IgD-negative memory B cell (primary cell): ENCODE measurements at regions not wholly inside any gene's neighbourhood (a gene's known extent, or its start where the extent isn't known, plus 50 kb on each side); places are given as distances from the start of the nearest gene placed in this dataset.

Experiments
- H3K27ac Mint-ChIP-seq, 3 donors: one replicate each; pipeline ENCODE4 v1.8.0; 2020 to 2022; ENCODE audit warnings: mild to moderate bottlenecking in 3 of 3, mixed read lengths in 3 of 3, moderate library complexity in 1 of 3
- H3K27me3 Mint-ChIP-seq: one replicate; pipeline ENCODE4 v1.8.0; 2021; ENCODE audit warnings: mixed read lengths
- H3K36me3 Mint-ChIP-seq: one replicate; pipeline ENCODE4 v1.8.0; 2020; ENCODE audit warnings: mild to moderate bottlenecking, mixed read lengths
- H3K4me1 Mint-ChIP-seq, 3 donors: one replicate each; pipeline ENCODE4 v1.8.0; 2020 to 2022; ENCODE audit warnings: mixed read lengths in 3 of 3, mild to moderate bottlenecking in 1 of 3
- H3K4me3 Mint-ChIP-seq, 4 donors: one replicate each; pipeline ENCODE4 v1.8.0; 2020 to 2022; ENCODE audit warnings: mild to moderate bottlenecking in 4 of 4, mixed read lengths in 4 of 4, moderate library complexity in 3 of 4
- H3K9me3 Mint-ChIP-seq, 3 donors: one replicate each; pipeline ENCODE4 v1.8.0; 2020 to 2021; ENCODE audit warnings: mixed read lengths in 3 of 3, mild to moderate bottlenecking in 1 of 3

GRCh38 chr4:161254375-161254774 is 909.4 kb downstream of the FSTL5 start:
- H3K9me3 Mint-ChIP-seq: peaks cover 4 to 19% (median 12%) of the 10 kb centered on the region in 3 donors
- no peaks in the 10 kb centered on the region for H3K27me3 Mint-ChIP-seq
- H3K27ac Mint-ChIP-seq: no peak overlapping the region
- H3K4me3 Mint-ChIP-seq: peak overlapping the region in 1 of 4 donors; percentile 13
- H3K4me1 Mint-ChIP-seq: no peaks in the 10 kb centered on the region
- H3K36me3 Mint-ChIP-seq: no peaks in the 10 kb centered on the region

DNA sequence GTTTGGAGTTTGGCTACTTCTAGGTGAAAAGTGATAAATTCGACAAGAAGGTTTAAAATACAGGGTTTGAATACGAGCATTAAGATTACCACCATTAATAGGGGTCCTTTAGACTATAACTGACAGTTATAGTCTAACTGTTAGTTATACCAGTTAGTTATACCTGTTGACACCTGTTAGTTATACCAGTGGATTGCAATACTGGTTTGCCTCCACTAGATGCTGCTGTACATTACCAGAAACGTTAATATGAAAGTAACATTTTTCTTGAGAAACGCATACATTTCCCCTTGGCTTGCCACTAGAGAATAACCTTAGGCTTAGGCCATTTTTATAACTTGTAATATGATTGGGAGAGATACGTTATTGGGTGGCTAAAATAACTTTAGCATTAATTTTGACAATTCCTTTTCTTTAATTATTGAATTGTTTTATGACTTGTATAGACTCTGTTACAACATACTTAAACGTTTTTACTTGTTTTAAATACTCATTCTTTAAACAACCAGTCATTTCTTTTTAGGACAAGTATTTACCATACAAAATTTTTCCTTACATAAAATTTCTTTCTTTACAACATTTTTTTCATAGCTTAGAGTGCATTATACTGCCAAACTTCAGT is 911.2 kb downstream of the FSTL5 start:
- Mint-ChIP-seq H3K27ac (no peak overlapping the region), H3K4me1 (no peaks in the 10 kb centered on the region), H3K4me3 (no peak overlapping the region), H3K36me3 (no peaks in the 10 kb centered on the region), H3K27me3 (no peaks in the 10 kb centered on the region), H3K9me3 (peaks cover 5 to 23% (median 12%) of the 10 kb centered on the region in 3 donors)

DNA sequence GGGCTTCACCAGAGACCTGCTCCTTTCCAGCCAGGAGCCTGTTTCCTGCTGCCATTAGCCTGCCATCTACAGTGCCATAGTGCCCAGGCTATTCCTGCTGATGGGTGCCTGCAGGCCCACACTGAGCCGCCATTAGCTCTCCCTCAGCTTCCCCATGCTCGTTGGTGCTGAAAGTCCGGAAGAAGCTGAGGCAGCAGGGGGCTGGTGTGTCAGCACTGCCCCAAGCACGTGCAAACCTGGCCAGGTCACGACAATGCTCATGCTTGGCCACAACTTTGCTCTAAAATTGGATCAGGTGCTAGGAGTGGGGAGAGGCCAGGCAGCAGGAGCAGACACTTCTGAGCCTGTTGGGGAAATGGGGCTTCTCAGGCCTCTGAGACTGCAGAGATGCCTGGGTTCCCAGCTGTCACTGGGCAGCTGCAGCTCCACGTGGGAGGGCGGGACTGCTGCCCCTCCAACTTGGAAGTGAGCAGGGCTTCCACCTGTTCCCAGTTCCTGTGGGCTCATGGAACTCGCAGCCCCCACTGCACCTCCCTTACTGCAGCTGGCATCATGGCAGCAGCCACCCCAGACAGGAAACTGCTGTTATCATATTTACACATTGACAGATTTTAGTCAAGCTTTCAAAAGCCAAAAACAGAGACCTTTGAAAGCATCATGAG is 913.9 kb downstream of the FSTL5 start:
- Mint-ChIP-seq H3K4me1 (no peaks in the 10 kb centered on the region), H3K9me3 (peaks cover 1 to 11% (median 5%) of the 10 kb centered on the region in 3 donors), H3K27ac (no peak overlapping the region), H3K27me3 (no peaks in the 10 kb centered on the region), H3K36me3 (no peaks in the 10 kb centered on the region), H3K4me3 (no peak overlapping the region)

- no peaks in the 10 kb centered on the region for H3K4me1 Mint-ChIP-seq
- no peaks in the 10 kb centered on the region for H3K27me3 Mint-ChIP-seq
- H3K4me3 Mint-ChIP-seq: no peak overlapping the region
- H3K27ac Mint-ChIP-seq: no peak overlapping the region
- peaks cover 3 to 11% (median 8%) of the 10 kb centered on the region in 3 donors for H3K9me3 Mint-ChIP-seq
- no peaks in the 10 kb centered on the region for H3K36me3 Mint-ChIP-seq
These were observed 914.9 kb downstream of the FSTL5 start for GRCh38 chr4:161248880-161249279.

GRCh38 chr4:161247831-161248230 is 916.0 kb downstream of the FSTL5 start:
- no peak overlapping the region for H3K4me3 Mint-ChIP-seq
- no peaks in the 10 kb centered on the region for H3K27me3 Mint-ChIP-seq
- H3K27ac Mint-ChIP-seq: no peak overlapping the region
- no peaks in the 10 kb centered on the region for H3K4me1 Mint-ChIP-seq
- no peaks in the 10 kb centered on the region for H3K36me3 Mint-ChIP-seq
- H3K9me3 Mint-ChIP-seq: peaks cover 3 to 11% (median 8%) of the 10 kb centered on the region in 3 donors

DNA sequence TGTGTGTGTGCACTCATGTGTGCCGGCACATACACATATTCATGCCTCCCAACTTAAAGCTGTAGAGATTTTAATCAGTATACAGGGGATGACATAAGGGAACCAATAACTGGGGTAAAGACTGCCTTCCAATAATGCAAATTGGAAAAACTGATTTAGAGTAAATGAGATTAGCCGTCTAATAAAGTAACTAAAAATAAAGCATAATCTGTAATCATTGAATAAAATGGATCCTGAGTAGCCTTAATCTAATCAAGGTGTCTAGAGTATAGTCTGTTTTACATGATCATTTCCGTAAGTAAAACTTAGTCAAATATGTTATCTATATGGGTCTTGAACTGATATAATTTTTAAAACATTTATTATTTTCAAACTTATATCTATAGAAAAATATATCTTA is 925.8 kb downstream of the FSTL5 start:
- H3K27me3 Mint-ChIP-seq: no peaks in the 10 kb centered on the region
- no peak overlapping the region for H3K27ac Mint-ChIP-seq
- H3K4me1 Mint-ChIP-seq: no peaks in the 10 kb centered on the region
- H3K36me3 Mint-ChIP-seq: no peaks in the 10 kb centered on the region
- no peak overlapping the region for H3K4me3 Mint-ChIP-seq
- H3K9me3 Mint-ChIP-seq: peaks cover 0 to 5% (median 0%) of the 10 kb centered on the region in 3 donors

DNA sequence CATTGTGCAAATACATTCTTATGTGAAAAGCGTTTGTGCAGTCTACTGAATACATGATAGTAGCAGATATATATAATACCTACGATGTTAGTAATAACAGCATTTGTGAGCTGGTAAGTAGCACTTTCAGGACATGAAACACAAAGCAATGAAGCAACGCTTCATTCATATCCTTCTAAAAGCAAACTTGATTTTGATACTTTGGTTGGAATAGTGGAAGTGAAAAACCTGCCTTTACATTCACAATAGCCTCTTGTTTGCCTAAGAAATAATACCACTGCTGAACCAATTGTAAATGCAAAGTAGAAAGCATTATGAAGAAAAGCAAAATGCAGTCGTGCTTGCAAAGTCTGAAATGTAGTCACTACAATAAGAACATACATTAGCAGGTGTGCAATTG is 926.3 kb downstream of the FSTL5 start:
- no peaks in the 10 kb centered on the region for H3K36me3 Mint-ChIP-seq
- H3K27me3 Mint-ChIP-seq: no peaks in the 10 kb centered on the region
- no peak overlapping the region for H3K27ac Mint-ChIP-seq
- H3K9me3 Mint-ChIP-seq: peaks cover 0 to 5% (median 3%) of the 10 kb centered on the region in 3 donors
- H3K4me3 Mint-ChIP-seq: no peak overlapping the region
- H3K4me1 Mint-ChIP-seq: no peaks in the 10 kb centered on the region

GRCh38 chr4:161225327-161225726 is 938.5 kb downstream of the FSTL5 start:
- H3K27ac Mint-ChIP-seq: no peak overlapping the region
- H3K4me3 Mint-ChIP-seq: no peak overlapping the region
- H3K4me1 Mint-ChIP-seq: no peaks in the 10 kb centered on the region
- no peaks in the 10 kb centered on the region for H3K36me3 Mint-ChIP-seq
- H3K27me3 Mint-ChIP-seq: no peaks in the 10 kb centered on the region
- peaks cover 0 to 20% (median 10%) of the 10 kb centered on the region in 3 donors for H3K9me3 Mint-ChIP-seq

GRCh38 chr4:161222889-161223288 is 940.9 kb downstream of the FSTL5 start:
- Mint-ChIP-seq H3K4me1 (no peaks in the 10 kb centered on the region), H3K4me3 (no peak overlapping the region), H3K27ac (no peak overlapping the region), H3K27me3 (no peaks in the 10 kb centered on the region), H3K9me3 (peaks cover 2 to 25% (median 7%) of the 10 kb centered on the region in 3 donors), H3K36me3 (no peaks in the 10 kb centered on the region)

DNA sequence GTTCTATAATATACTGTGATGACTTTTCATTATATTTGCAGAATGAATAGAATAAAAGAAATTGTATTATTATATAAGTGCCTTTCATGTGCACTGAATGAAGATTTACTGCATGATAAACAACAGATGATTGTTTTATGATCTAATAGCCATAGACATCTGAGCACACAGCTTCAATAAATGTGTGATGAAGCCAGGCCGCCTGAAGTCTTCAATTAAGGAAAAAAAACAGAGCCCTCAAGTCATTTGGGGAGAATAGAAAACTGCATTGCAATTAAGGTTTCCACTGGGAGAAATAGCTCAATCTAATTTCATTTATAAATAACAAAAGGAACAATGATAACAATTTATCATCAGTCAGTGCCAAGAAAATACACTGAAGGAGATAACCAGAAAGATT is 955.2 kb downstream of the FSTL5 start:
- no peaks in the 10 kb centered on the region for H3K36me3 Mint-ChIP-seq
- peaks cover 0 to 2% (median 0%) of the 10 kb centered on the region in 3 donors for H3K4me1 Mint-ChIP-seq
- no peak overlapping the region for H3K4me3 Mint-ChIP-seq
- H3K27ac Mint-ChIP-seq: no peak overlapping the region
- no peaks in the 10 kb centered on the region for H3K27me3 Mint-ChIP-seq
- H3K9me3 Mint-ChIP-seq: peaks cover 0 to 21% (median 7%) of the 10 kb centered on the region in 3 donors

DNA sequence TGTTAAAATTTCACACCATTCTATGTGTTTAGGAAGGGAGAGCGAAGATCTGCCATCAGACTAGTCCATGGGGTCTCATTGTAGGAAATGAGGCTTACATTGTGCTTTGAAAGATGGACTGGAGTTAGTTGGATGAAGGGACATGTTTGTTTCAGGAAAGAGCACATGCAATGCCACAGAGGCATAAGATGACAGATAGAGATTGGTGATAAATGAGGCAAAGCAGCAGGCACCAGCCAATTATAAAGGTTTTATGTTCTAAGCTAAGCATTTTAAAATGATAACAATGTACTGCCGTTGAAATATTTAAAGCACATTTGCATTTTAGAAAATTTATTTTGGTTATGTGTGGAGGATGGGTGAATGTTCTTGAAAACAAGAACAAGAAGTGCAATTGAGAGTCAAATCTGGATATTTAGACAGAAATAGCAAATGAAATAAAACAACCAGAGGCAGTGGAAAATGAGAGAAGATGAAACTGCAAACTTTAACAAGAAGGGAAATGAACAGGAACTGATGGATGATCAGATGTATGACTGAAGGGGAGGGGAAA is 957.2 kb downstream of the FSTL5 start:
- H3K27me3 Mint-ChIP-seq: no peaks in the 10 kb centered on the region
- no peak overlapping the region for H3K27ac Mint-ChIP-seq
- H3K4me1 Mint-ChIP-seq: peaks cover 0 to 2% (median 0%) of the 10 kb centered on the region in 3 donors
- H3K9me3 Mint-ChIP-seq: peaks cover 0 to 18% (median 2%) of the 10 kb centered on the region in 3 donors
- H3K36me3 Mint-ChIP-seq: no peaks in the 10 kb centered on the region
- no peak overlapping the region for H3K4me3 Mint-ChIP-seq

GRCh38 chr4:161203865-161204264 is 959.9 kb downstream of the FSTL5 start:
- Mint-ChIP-seq H3K9me3 (peaks cover 0 to 11% (median 2%) of the 10 kb centered on the region in 3 donors), H3K27ac (no peak overlapping the region), H3K27me3 (no peaks in the 10 kb centered on the region), H3K4me3 (no peak overlapping the region), H3K36me3 (no peaks in the 10 kb centered on the region), H3K4me1 (peaks cover 0 to 2% (median 0%) of the 10 kb centered on the region in 3 donors)

DNA sequence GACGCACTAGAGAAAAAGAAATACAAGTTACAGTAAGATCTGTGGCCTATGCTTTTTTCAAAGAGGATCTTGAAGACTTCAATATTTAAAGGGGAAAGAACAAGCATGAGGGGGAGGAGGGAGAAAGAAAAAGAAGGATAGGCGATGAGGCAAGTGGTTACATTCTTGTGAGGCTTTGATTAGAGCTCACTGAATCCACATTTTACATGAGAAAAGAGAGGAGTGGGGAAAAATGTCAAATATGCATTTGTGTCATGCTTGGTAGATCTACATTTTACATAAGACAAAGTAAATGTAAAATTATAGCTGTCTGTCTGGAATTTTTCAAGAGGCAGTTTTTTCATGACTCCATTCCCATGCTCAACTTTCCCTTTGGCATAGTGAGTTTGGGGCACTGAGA is 965.9 kb downstream of the FSTL5 start:
- no peaks in the 10 kb centered on the region for H3K27me3 Mint-ChIP-seq
- H3K4me1 Mint-ChIP-seq: no peaks in the 10 kb centered on the region
- H3K9me3 Mint-ChIP-seq: peaks cover 0 to 11% (median 3%) of the 10 kb centered on the region in 3 donors
- no peak overlapping the region for H3K4me3 Mint-ChIP-seq
- H3K27ac Mint-ChIP-seq: no peak overlapping the region
- no peaks in the 10 kb centered on the region for H3K36me3 Mint-ChIP-seq

- Mint-ChIP-seq H3K27me3 (no peaks in the 10 kb centered on the region), H3K4me1 (no peaks in the 10 kb centered on the region), H3K9me3 (peaks cover 0 to 10% (median 3%) of the 10 kb centered on the region in 3 donors), H3K4me3 (no peak overlapping the region), H3K36me3 (no peaks in the 10 kb centered on the region), H3K27ac (no peak overlapping the region)
These were observed 966.3 kb downstream of the FSTL5 start for GRCh38 chr4:161197474-161197873.

DNA sequence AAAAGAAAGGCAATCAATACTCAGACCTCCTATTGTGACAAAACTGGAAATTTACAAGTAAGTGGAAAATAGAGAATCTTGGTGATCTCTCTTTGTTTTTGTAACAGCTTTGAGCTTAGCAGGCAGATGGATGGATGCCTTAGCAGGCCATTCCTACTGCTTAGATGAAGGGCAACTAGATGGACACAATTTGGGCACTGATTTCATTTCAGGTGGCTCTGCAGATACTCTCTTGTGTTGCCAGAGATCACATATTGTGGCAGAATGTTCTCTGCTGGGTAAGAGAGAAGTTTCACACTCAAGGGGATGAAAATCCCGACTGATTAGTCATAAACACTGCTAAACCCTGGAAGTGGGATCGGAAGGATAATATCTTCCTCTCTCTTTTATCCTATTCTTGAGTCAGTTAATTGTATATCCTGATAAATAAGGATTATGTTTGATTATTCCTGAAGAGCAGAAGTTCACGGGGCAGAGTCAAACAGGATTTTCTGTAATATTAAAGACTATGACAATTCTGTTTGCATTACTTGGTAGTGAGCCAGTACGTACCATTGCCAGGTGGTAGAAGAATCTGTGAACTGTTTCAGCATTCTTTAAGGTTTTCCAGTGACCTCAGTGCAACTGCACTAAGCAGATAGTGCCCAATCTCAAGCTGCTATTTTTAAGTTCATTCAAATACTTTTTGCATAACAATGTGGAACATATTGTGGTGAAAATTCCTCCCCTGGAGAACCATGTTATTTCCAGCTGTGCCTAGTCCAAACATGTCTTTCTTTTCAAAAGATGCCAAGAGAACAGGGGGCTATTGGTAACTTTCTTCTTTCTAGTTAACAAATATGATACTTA is 974.3 kb downstream of the FSTL5 start:
- peak overlapping the region in 1 of 3 donors; percentile 39 for H3K27ac Mint-ChIP-seq
- H3K4me3 Mint-ChIP-seq: no peak overlapping the region
- H3K27me3 Mint-ChIP-seq: no peaks in the 10 kb centered on the region
- H3K36me3 Mint-ChIP-seq: peaks cover 3% of the 10 kb centered on the region
- H3K9me3 Mint-ChIP-seq: peaks cover 0 to 12% (median 3%) of the 10 kb centered on the region in 3 donors
- no peaks in the 10 kb centered on the region for H3K4me1 Mint-ChIP-seq
